HG02763 (cell line): ENCODE measurements at regions not wholly inside any gene's neighbourhood (a gene's known extent, or its start where the extent isn't known, plus 50 kb on each side); places are given as distances from the start of the nearest gene placed in this dataset.
"Not testable (repeated sequence)": the region's sequence is repeated elsewhere in the genome, so short reads cannot be mapped to it uniquely, and the experiment has no call there.

ENCODE experiments used
- ATAC-seq: cut with Tn5 transposase; IDR thresholded peaks from one replicate; pipeline ENCODE4 v1.9.1; 2021; ENCODE audit warnings: mild to moderate bottlenecking, moderate library complexity; ENCODE audit not compliant: unreplicated experiment

DNA sequence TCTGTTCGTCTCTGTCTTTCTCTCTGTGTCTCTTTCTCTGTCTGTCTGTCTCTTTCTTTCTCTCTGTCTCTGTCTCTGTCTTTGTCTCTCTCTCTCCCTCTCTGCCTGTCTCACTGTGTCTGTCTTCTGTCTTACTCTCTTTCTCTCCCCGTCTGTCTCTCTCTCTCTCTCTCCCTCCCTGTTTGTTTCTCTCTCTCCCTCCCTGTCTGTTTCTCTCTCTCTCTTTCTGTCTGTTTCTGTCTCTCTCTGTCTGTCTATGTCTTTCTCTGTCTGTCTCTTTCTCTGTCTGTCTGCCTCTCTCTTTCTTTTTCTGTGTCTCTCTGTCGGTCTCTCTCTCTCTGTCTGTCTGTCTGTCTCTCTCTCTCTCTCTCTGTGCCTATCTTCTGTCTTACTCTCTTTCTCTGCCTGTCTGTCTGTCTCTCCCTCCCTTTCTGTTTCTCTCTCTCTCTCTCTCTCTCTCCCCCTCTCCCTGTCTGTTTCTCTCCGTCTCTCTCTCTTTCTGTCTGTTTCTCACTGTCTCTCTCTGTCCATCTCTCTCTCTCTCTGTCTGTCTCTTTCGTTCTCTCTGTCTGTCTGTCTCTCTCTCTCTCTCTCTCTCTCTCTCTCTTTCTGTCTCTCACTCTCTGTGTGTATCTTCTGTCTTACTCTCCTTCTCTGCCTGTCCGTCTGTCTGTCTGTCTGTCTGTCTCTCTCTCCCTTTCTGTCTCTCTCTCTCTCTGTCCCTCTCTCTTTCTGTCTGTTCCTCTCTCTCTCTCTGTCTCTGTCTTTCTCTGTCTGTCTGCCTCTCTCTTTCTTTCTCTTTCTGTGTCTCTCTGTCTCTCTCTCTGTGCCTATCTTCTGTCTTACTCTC is 2065.9 kb upstream of the TPTE start:
- peak; percentile 51 for ATAC-seq

DNA sequence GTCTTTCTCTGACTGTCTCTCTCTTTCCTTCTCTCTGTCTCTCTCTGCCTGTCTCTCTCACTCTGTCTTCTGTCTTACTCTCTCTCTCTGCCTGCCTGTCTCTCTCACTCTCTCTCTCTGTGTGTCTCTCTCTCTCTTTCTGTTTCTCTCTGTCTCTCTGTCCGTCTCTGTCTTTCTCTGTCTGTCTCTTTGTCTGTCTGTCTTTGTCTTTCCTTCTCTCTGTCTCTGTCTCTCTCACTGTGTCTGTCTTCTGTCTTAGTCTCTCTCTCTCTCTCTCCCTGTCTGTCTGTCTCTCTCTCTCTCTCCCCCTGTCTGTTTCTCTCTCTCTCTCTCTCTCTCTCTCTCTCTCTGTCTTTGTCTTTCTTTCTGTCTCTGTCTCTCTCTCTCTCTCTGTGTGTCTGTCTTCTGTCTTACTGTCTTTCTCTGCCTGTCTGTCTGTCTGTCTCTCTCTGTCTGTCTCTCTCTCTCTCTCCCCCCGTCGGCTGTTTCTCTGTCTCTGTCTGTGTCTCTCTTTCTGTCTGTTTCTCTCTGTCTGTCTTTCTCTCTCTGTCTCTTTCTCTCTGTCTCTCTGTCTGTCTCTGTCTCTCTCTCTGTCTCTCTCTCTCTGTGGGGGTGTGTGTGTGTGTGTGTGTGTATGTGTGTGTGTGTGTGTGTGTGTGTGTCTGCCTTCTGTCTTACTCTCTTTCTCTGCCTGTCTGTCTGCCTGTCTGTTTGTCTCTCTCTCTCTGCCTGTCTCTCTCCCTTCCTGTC is 2056.8 kb upstream of the TPTE start:
- peak; percentile 77 for ATAC-seq

DNA sequence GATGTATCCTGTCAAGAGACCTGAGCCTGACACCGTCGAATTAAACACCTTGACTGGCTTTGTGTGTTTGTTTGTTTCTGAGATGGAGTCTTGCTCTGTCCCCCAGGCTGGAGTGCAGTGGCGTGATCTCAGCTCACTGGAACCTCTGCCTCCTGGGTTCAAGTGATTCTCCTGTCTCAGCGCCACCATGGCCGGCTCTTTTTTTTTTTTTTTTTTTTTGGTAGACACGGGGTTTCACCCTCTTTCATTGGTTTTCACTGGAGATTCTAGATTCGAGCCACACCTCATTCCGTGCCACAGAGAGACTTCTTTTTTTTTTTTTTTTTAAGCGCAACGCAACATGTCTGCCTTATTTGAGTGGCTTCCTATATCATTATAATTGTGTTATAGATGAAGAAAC is 2054.7 kb upstream of the TPTE start:
- ATAC-seq = not testable (repeated sequence)
